GM21576 (cell line): ENCODE measurements at regions not wholly inside any gene's neighbourhood (a gene's known extent, or its start where the extent isn't known, plus 50 kb on each side); places are given as distances from the start of the nearest gene placed in this dataset.

Experiments
- ATAC-seq: cut with Tn5 transposase; IDR thresholded peaks from one replicate; pipeline ENCODE4 v1.9.1; 2021; ENCODE audit warnings: mild to moderate bottlenecking, moderate library complexity; ENCODE audit not compliant: unreplicated experiment

DNA sequence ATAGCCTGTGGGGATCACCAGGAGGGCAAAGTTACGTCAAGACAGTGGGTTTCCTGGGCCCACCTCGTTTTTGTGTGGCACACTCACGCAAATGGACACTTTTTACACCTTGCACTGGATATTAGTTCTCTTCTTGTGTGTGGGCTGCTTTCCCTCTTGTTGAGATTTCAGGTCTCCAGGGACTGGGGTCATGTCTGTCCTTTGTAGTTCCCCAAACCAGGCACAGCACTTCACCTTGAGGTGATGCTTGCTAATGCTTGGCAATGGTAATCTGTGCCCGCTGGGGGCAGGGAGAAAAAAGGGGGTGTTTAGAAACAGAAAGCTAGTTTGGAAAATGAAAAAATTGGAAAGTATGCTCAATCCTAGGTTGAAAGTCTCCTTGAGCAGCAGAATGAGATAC, 195.3 kb downstream of the PTEN start:
- no peak for ATAC-seq

- ATAC-seq = no peak
Observed at GRCh38 chr10:88059190-88059589, 195.8 kb downstream of the PTEN start.

- ATAC-seq = no peak
Observed at GRCh38 chr10:88060762-88061161, 197.3 kb downstream of the PTEN start.

DNA sequence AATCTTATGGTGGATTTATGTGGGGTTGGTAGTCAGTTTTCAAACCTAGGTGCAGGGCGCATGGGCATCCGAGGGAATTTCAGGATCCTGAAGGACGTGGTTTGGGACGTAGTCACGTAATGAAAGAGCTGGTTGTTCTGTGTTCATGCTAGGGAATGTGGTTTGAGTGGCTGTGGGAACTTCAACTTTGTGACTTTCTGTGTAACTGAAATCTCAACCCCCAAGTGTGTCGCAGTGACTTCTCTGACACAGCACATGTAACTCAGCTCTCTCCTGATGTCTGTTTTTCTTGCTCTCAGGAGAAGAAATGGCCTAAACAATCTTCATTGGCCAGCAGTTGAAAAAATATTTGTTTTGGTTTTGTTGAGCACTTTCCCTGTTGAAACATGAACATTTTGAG, 199.0 kb downstream of the PTEN start:
- ATAC-seq = no peak

GRCh38 chr10:88062798-88063472, 199.5 kb downstream of the PTEN start:
- ATAC-seq = no peak

DNA sequence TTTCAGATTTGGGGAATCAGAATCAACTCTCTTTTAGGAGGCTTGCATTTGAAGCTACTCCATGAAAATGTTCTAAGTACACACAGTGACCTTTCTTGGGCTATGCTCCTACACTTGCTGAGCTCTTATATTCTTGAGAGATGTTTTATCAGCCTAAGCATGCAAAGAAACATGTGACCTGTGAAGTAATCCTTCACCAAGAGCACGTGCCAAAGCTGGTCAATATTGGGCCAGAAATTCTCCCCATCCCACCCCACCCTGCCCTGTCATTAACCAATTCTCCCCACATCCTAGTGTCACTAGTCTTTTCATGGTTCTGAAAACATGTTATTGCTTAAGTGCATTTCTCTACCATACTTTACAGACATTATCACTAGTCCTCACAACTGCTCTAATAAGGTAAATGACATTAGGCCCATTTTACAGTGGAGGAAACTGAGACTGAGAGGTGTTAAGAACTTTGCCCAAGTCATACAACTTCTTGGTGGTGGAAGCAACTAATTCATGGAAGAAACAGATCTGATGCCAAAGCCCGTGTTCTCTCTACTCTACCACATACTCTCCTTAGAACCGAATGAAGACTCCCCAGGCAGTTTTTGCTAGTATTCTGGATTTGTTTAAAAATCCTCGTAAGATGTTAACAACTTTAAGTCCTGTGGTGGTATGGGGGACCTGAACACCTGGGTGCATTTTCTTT, 200.6 kb downstream of the PTEN start:
- no peak for ATAC-seq

- peak; percentile 52 for ATAC-seq
Observed at GRCh38 chr10:88064608-88065382, 201.4 kb downstream of the PTEN start.

- peak; percentile 1 for ATAC-seq
Observed at GRCh38 chr10:88065383-88066049, 202.1 kb downstream of the PTEN start.

DNA sequence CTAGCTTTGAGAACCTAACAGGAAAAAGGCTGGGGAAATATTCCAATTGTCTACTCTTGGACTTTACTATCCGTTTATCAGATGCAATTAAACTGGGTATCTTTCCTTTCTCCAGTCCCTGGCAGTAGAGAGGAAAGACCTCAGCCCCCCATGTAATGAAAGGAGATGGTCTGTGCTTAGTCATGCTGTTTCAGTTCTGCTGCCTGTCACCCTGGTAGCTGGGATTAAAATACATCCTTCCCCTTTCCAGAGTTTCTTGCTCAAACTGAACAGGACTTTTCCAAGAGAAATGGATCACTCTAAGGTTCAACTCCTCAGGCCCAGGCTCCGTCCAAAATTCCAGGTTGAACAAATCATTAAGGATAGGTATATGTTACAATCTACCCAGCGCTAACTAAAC, 202.9 kb downstream of the PTEN start:
- no peak for ATAC-seq

GRCh38 chr10:88066876-88067275, 203.5 kb downstream of the PTEN start:
- ATAC-seq = no peak

- no peak for ATAC-seq
Observed at GRCh38 chr10:88067737-88068136, 204.3 kb downstream of the PTEN start.

DNA sequence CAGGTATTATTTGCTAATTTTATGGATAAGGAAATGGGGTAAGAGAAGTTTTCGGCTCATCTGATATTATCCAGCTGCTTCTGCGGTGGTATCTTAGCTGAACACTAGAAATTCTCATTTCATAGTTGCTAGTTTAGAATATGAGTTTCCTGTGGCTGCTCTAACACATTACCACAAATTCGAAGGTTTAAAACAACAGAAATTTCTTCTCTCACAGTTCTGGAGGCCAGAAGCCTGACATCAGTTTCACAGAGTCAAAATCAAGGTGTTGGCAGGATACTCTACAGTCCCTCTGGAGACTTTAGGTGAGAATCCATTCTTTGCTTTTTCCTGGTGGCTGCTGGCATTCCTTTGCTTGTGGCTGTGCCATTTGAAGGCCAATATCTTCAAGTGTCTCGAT, 205.9 kb downstream of the PTEN start:
- no peak for ATAC-seq

GRCh38 chr10:88070080-88070880, 206.9 kb downstream of the PTEN start:
- peak; percentile 44 for ATAC-seq

- ATAC-seq = no peak
Observed at GRCh38 chr10:88071879-88072278, 208.5 kb downstream of the PTEN start.

GRCh38 chr10:88073682-88074081, 210.3 kb downstream of the PTEN start:
- ATAC-seq = no peak

DNA sequence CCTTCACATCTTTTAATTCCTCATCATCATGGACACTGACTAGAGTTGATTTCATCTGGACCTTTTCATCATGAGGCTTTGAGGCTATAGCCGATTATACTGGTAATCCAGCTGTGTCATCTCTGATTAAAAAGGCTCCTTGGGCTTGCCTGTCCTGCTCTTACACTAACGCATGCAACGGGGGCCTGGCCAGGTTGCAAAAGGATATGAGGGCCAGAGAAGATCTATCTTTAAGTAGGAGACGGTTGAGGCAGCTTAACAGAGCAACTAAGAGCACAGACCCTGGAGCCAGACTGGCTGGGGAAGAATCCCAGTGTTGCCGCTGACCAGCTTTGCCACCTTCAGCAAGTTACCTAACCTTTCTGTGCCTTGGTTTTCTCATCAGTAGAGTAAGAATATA, 211.5 kb downstream of the PTEN start:
- no peak for ATAC-seq

DNA sequence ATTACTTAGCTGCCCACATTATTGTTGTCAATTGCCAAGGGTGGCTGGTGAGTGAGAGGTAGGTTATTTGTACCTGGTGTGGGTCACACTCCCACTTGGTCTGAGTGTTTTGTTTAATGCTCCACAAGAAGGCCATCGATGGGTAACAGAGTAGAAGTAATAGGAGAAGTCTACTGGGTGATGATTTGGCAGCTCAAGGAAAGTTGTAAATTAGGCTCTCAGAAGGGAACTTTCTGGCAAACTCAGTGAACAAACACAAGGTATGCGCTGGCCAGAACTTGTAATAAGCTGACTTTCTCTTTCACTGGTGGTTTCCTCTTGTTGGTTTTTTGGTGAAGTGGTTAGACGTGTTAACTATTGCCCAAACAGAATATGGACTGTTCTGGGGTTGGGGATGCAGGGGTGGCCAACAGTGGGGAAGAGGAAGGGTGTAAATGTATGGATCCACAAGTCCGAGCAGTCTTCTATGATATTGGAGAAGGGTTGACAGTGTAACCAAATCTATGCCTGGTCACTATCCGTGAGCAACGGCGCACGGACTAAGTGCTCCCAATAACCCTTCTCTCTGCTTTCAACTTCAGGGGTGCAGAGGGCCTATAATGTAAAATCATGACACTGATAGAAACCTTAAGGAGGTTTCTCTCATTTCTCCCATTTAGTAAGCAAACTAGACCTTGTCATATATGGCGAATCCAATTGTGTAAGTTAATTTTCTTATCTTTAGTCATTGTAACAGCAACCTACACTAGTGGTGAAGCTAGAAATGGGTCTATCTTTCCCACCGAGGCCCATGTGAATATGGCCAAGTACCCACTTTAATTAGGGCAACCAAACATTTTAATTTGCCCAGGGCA, 212.8 kb downstream of the PTEN start:
- no peak for ATAC-seq

- ATAC-seq = no peak
Observed at GRCh38 chr10:88077977-88078376, 214.6 kb downstream of the PTEN start.

GRCh38 chr10:88080213-88080612, 216.8 kb downstream of the PTEN start:
- peak; percentile 52 for ATAC-seq
